DND-41 (cell line): ENCODE measurements at regions not wholly inside any gene's neighbourhood (a gene's known extent, or its start where the extent isn't known, plus 50 kb on each side); places are given as distances from the start of the nearest gene placed in this dataset.
"Not testable (repeated sequence)": the region's sequence is repeated elsewhere in the genome, so short reads cannot be mapped to it uniquely, and the experiment has no call there.

Experiments
- ATAC-seq: fragments of 200-7000 bp; cut with Tn5 transposase; 3 replicates; pipeline ENCODE4 v1.9.1; 2021; ENCODE audit warnings: low read depth; ENCODE audit not compliant: insufficient read depth
- DNase-seq: peaks from one replicate; pipeline ENCODE4 v3.0.0-alpha.2; 2020
- H2AFZ ChIP-seq: 2 replicates; pipeline ENCODE4 v1.6.0; 2012; ENCODE audit warnings: low read depth, low read length
- H3K27ac ChIP-seq: 2 replicates; pipeline ENCODE4 v1.5.1; 2012; ENCODE audit warnings: low read length, inconsistent platforms
- H3K27me3 ChIP-seq: fragments of 200-600 bp; sonication (generic); 2 replicates; pipeline ENCODE4 v1.6.0; 2012; ENCODE audit warnings: low read length, mild to moderate bottlenecking, inconsistent platforms; ENCODE audit not compliant: insufficient read depth, poor library complexity
- H3K36me3 ChIP-seq: 2 replicates; pipeline ENCODE4 v1.5.1; 2012; ENCODE audit warnings: low read length, inconsistent platforms; ENCODE audit not compliant: insufficient read depth
- H3K4me1 ChIP-seq: 2 replicates; pipeline ENCODE4 v1.5.1; 2012; ENCODE audit warnings: mild to moderate bottlenecking, low read length; ENCODE audit not compliant: insufficient read depth
- H3K4me2 ChIP-seq: 2 replicates; pipeline ENCODE4 v1.6.0; 2012; ENCODE audit warnings: mild to moderate bottlenecking, moderate library complexity, low read length, inconsistent platforms; ENCODE audit not compliant: insufficient read depth
- H3K4me3 ChIP-seq, 2 experiments: fragments of 200-600 bp in 1 of 2; shearing (Covaris generic) in 1 of 2; 2 replicates each; pipeline ENCODE4 v1.5.1; 2012 to 2016; ENCODE audit warnings: inconsistent platforms in 2 of 2, low read length in 2 of 2, mild to moderate bottlenecking in 2 of 2, low read depth in 1 of 2, moderate library complexity in 1 of 2
- H3K79me2 ChIP-seq: 2 replicates; pipeline ENCODE4 v1.6.0; 2012; ENCODE audit warnings: low read length, inconsistent platforms; ENCODE audit not compliant: insufficient read depth
- H3K9ac ChIP-seq: 2 replicates; pipeline ENCODE4 v1.6.0; 2012; ENCODE audit warnings: low read depth, mild to moderate bottlenecking, inconsistent platforms, low read length, moderate library complexity
- H3K9me3 ChIP-seq: 2 replicates; pipeline ENCODE4 v1.5.1; 2012; ENCODE audit warnings: low read length, moderate library complexity, mild to moderate bottlenecking, inconsistent platforms; ENCODE audit not compliant: insufficient read depth, severe bottlenecking
- H4K20me1 ChIP-seq: 2 replicates; pipeline ENCODE4 v1.6.0; 2012; ENCODE audit warnings: low read length; ENCODE audit not compliant: insufficient read depth
- CTCF ChIP-seq: IDR thresholded peaks from 2 replicates; pipeline ENCODE4 v1.5.1; 2012; ENCODE audit warnings: borderline replicate concordance, low read length, moderate library complexity, mild to moderate bottlenecking; ENCODE audit not compliant: poor library complexity, severe bottlenecking; ENCODE audit errors: extremely low read depth
- EZH2 ChIP-seq: IDR thresholded peaks from 3 replicates; pipeline ENCODE4 v1.6.1; 2012; ENCODE audit warnings: borderline replicate concordance, low read depth, mild to moderate bottlenecking, moderate library complexity, low read length, inconsistent platforms; ENCODE audit not compliant: severe bottlenecking

GRCh38 chrX:88170553-88170952 is 576.5 kb upstream of the CPXCR1 start:
- no peak for DNase-seq
- Histone ChIP-seq H3K36me3 (no peaks in the 10 kb centered on the region), H4K20me1 (no peaks in the 10 kb centered on the region), H3K27ac (no peak overlapping the region), H3K9ac (no peak overlapping the region), H3K4me3 (no peak overlapping the region), H2AFZ (no peak overlapping the region), H3K4me2 (no peak overlapping the region), H3K27me3 (no peaks in the 10 kb centered on the region), H3K9me3 (no peaks in the 10 kb centered on the region), H3K79me2 (no peaks in the 10 kb centered on the region), H3K4me1 (no peaks in the 10 kb centered on the region)
- TF ChIP-seq CTCF, result no peak
- TF ChIP-seq EZH2, result no peak
- no peak for ATAC-seq

GRCh38 chrX:88173932-88174440 is 573.0 kb upstream of the CPXCR1 start:
- H3K27ac ChIP-seq, H3K4me2 ChIP-seq, H3K4me1 ChIP-seq, ATAC-seq, DNase-seq, H3K27me3 ChIP-seq, H3K79me2 ChIP-seq, H2AFZ ChIP-seq, H3K9ac ChIP-seq, H4K20me1 ChIP-seq, H3K9me3 ChIP-seq, H3K4me3 ChIP-seq, H3K36me3 ChIP-seq: not testable (repeated sequence)

- DNase-seq (no peak), ATAC-seq (no peak)
- H3K4me2 ChIP-seq, result no peak overlapping the region
- no peaks in the 10 kb centered on the region for H3K9me3 ChIP-seq
- no peaks in the 10 kb centered on the region for H3K27me3 ChIP-seq
- H2AFZ ChIP-seq, result no peak overlapping the region
- H3K4me3 ChIP-seq, result no peak overlapping the region
- TF ChIP-seq CTCF (no peak), EZH2 (no peak)
- H3K36me3 ChIP-seq, result no peaks in the 10 kb centered on the region
- H3K4me1 ChIP-seq, result no peaks in the 10 kb centered on the region
- H4K20me1 ChIP-seq, result no peaks in the 10 kb centered on the region
- H3K9ac ChIP-seq, result no peak overlapping the region
- H3K79me2 ChIP-seq, result no peaks in the 10 kb centered on the region
- no peak overlapping the region for H3K27ac ChIP-seq
Observed at GRCh38 chrX:88202149-88202548, 544.9 kb upstream of the CPXCR1 start.

GRCh38 chrX:88244066-88244465 is 503.0 kb upstream of the CPXCR1 start:
- H3K27ac ChIP-seq, result no peak overlapping the region
- no peak overlapping the region for H3K4me2 ChIP-seq
- H3K9ac ChIP-seq, result no peak overlapping the region
- H3K4me1 ChIP-seq, result no peaks in the 10 kb centered on the region
- no peak for DNase-seq
- no peaks in the 10 kb centered on the region for H3K27me3 ChIP-seq
- TF ChIP-seq EZH2 (no peak), CTCF (no peak)
- ATAC-seq, result no peak
- no peak overlapping the region for H2AFZ ChIP-seq
- H3K9me3 ChIP-seq, result no peaks in the 10 kb centered on the region
- H4K20me1 ChIP-seq, result no peaks in the 10 kb centered on the region
- H3K36me3 ChIP-seq, result no peaks in the 10 kb centered on the region
- H3K4me3 ChIP-seq, result no peak overlapping the region
- no peaks in the 10 kb centered on the region for H3K79me2 ChIP-seq
